ENCODE measurements at regions not wholly inside any gene's neighbourhood (a gene's known extent, or its start where the extent isn't known, plus 50 kb on each side); places are given as distances from the start of the nearest gene placed in this dataset.
"Not testable (repeated sequence)": the region's sequence is repeated elsewhere in the genome, so short reads cannot be mapped to it uniquely, and the experiment has no call there.

DNA sequence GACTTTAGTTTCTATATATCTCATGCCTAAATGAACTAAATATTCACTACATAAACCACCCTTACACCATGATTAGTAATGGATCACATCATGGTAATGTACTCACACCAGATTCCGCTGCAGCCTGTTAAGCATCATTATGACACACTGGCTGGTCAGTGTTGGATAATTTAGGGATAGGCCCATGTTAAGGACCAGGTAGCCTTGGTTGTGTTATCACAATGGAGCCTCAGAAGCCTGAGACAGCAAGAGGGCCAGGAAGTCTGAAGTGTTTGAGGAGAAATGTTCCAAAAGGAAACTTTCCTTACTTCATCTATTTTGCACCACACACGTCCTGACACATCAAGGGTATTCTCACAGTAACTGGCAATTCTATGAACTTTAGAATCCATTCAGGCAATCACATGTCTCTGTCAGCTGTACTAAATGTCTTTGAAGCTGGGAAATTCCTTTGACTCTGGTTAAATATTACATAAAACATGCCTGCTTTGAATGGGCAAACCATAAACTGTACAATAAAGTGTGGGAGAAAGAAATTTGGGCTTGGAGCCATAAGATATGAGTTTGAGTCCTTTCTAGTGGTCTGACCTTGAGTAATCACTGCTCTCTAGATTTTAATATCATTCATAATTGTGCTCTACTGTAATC is 105.3 kb upstream of the DPT start:
- Histone ChIP-seq H3K9me3 (no peaks in the 10 kb centered on the region), H3K27ac (no peak overlapping the region), H3K36me3 (no peaks in the 10 kb centered on the region), H3K4me3 (no peak overlapping the region), H3K4me1 (peaks cover 5% of the 10 kb centered on the region), H3K27me3 (no peaks in the 10 kb centered on the region)
- TF ChIP-seq POLR2AphosphoS5 (IDR thresholded peaks at IDR 0.05; ENCODE audit: insufficient read depth in 1 of 2, low read depth in 1 of 2) (no peak), POLR2A (IDR thresholded peaks at IDR 0.05) (no peak), CTCF (IDR thresholded peaks at IDR 0.05) (no peak)
- intact Hi-C loops (cut with DNase I), result no loop called here
- DNase-seq (ENCODE audit: extremely low spot score in 2 of 2), result no peak

DNA sequence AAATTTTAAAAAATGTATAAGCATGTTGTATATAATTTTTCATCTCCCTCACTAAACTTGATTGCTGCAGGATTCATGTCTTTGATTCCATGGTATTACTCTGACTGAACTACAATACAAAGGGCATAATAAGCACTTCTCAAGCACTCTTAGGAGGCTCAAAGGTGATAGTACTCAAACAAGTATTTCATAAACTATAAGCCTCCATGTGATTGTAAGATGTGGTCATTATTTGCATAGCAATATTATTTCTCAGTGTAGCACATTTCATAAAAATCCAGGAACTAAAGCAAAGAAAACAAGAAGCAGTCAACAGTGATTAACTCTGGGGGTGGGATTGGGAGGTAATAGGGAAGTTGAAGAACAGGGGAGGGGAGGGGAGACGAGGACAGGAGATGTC is 106.2 kb upstream of the DPT start:
- no peak for TF ChIP-seq POLR2A (IDR thresholded peaks at IDR 0.05)
- no peak for TF ChIP-seq POLR2AphosphoS5 (IDR thresholded peaks at IDR 0.05; ENCODE audit: insufficient read depth in 1 of 2, low read depth in 1 of 2)
- no peak for TF ChIP-seq CTCF (IDR thresholded peaks at IDR 0.05)
- H3K27ac ChIP-seq, result no peak overlapping the region
- H3K36me3 ChIP-seq, result no peaks in the 10 kb centered on the region
- H3K9me3 ChIP-seq, result no peaks in the 10 kb centered on the region
- intact Hi-C loops (cut with DNase I), result no loop called here
- DNase-seq (ENCODE audit: extremely low spot score in 2 of 2), result no peak
- H3K4me1 ChIP-seq, result peaks cover 5% of the 10 kb centered on the region
- no peaks in the 10 kb centered on the region for H3K27me3 ChIP-seq
- no peak overlapping the region for H3K4me3 ChIP-seq

DNA sequence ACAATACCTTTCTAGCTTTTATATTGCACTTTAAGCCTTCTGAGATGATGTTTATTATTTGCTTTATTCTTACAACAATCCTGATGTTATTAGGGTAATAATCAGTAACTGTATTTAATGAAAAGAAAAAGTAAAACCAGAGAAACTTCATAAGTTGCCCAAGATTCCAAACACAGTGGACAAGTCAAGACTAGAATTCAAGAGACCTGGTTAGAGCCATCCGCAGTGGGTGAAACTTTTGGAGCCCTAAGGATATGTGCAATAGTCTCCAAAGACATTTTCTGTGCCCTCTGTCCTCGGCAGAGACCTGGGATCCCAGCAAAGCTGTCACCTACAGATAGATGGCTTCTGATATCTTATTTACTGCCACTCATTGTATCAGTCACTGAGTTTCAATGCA is 106.8 kb upstream of the DPT start:
- no peak for DNase-seq (ENCODE audit: extremely low spot score in 2 of 2)
- H3K27ac ChIP-seq, result no peak overlapping the region
- intact Hi-C loops (cut with DNase I), result no loop called here
- H3K27me3 ChIP-seq, result no peaks in the 10 kb centered on the region
- no peaks in the 10 kb centered on the region for H3K9me3 ChIP-seq
- no peak for TF ChIP-seq CTCF (IDR thresholded peaks at IDR 0.05)
- TF ChIP-seq POLR2A (IDR thresholded peaks at IDR 0.05), result no peak
- TF ChIP-seq POLR2AphosphoS5 (IDR thresholded peaks at IDR 0.05; ENCODE audit: insufficient read depth in 1 of 2, low read depth in 1 of 2), result no peak
- H3K4me3 ChIP-seq, result no peak overlapping the region
- no peaks in the 10 kb centered on the region for H3K36me3 ChIP-seq
- peaks cover 5% of the 10 kb centered on the region for H3K4me1 ChIP-seq

DNA sequence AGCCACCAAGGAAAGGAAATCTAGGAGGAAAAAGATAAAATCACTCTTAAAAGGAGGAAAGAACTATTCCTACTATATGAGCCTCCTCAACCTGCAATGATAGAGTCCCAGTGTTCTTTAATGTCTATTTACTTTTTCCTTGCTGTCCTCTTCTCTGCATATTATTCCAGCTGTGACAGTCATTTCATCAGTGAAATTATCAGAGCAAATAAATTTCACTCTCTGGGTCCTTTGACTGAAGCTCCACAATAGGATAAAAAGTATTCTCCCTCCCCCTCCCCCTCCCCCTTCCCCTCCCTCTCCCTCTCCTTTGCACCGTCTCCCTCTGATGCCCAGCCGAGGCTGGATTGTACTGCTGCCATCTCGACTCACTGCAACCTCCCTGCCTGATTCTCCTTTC is 107.5 kb upstream of the DPT start:
- TF ChIP-seq POLR2AphosphoS5 (IDR thresholded peaks at IDR 0.05; ENCODE audit: insufficient read depth in 1 of 2, low read depth in 1 of 2) (no peak), POLR2A (IDR thresholded peaks at IDR 0.05) (no peak), CTCF (IDR thresholded peaks at IDR 0.05) (no peak)
- no peaks in the 10 kb centered on the region for H3K9me3 ChIP-seq
- no peaks in the 10 kb centered on the region for H3K36me3 ChIP-seq
- peaks cover 5% of the 10 kb centered on the region for H3K4me1 ChIP-seq
- no peaks in the 10 kb centered on the region for H3K27me3 ChIP-seq
- intact Hi-C loops (cut with DNase I), result no loop called here
- no peak for DNase-seq (ENCODE audit: extremely low spot score in 2 of 2)
- no peak overlapping the region for H3K27ac ChIP-seq
- no peak overlapping the region for H3K4me3 ChIP-seq

DNA sequence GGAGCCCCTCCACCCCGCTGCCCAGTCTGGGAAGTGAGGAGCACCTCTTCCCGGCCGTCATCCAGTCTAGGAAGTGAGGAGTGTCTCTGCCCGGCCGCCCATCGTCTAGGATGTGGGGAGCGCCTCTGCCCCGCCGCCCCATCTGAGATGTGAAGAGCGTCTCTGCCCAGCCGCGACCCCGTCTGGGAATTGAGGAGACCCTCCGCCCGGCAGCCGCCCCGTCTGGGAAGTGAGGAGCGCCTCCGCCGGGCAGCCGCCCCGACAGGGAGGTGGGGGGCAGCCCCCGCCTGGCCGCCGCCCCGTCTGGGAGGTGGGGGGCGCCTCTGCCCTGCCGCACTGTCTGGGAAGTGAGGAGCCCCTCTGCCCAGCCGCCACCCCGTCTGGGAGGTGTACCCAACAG is 108.2 kb upstream of the DPT start:
- H3K4me1 ChIP-seq; intact Hi-C loops (cut with DNase I); H3K27me3 ChIP-seq; H3K4me3 ChIP-seq; H3K36me3 ChIP-seq; DNase-seq (ENCODE audit: extremely low spot score in 2 of 2); H3K27ac ChIP-seq; H3K9me3 ChIP-seq: not testable (repeated sequence)
